ENCODE measurements at regions not wholly inside any gene's neighbourhood (a gene's known extent, or its start where the extent isn't known, plus 50 kb on each side); places are given as distances from the start of the nearest gene placed in this dataset.
"Not testable (repeated sequence)": the region's sequence is repeated elsewhere in the genome, so short reads cannot be mapped to it uniquely, and the experiment has no call there.

GRCh38 chr2:192536922-192537624 lies 342.3 kb upstream of the TMEFF2 start:
- ATAC-seq, result no peak
- Mint-ChIP-seq H3K27me3 (no peaks in the 10 kb centered on the region), H3K27ac (no peak overlapping the region), H3K4me3 (no peak overlapping the region), H3K4me1 (no peaks in the 10 kb centered on the region), H3K36me3 (ENCODE audit: low read depth) (no peaks in the 10 kb centered on the region)
- DNase-seq, result no peak
- no peaks in the 10 kb centered on the region for H3K9me3 ChIP-seq (ENCODE audit: control insufficient read depth, low read length, poor library complexity, severe bottlenecking)

- H3K4me3 Mint-ChIP-seq, result no peak overlapping the region
- no peaks in the 10 kb centered on the region for H3K9me3 ChIP-seq (ENCODE audit: control insufficient read depth, low read length, poor library complexity, severe bottlenecking)
- no peak for ATAC-seq
- no peaks in the 10 kb centered on the region for H3K4me1 Mint-ChIP-seq
- no peak for DNase-seq
- H3K27me3 Mint-ChIP-seq, result no peaks in the 10 kb centered on the region
- H3K36me3 Mint-ChIP-seq (ENCODE audit: low read depth), result no peaks in the 10 kb centered on the region
- H3K27ac Mint-ChIP-seq, result no peak overlapping the region
Measured at GRCh38 chr2:192535956-192536921, 341.5 kb upstream of the TMEFF2 start.

DNA sequence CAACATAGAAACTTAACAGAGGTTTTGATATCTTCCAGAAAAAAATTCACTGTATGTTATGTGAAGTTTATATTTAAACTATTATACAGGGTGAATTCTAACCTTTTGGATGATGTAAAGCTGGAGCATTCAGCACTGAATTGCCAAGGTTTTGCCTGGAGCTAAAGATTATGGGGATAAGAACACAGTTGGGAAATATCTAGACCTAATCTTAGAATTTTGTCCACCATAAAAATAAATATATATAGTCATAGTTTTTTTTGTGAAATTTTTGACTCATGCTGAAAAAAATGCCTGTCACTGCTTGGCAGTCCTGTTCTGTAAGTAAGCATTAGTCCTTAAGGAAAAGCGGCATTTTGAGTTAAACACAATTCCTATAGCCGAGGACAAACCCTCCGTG lies 339.3 kb upstream of the TMEFF2 start:
- no peaks in the 10 kb centered on the region for H3K36me3 Mint-ChIP-seq (ENCODE audit: low read depth)
- no peaks in the 10 kb centered on the region for H3K9me3 ChIP-seq (ENCODE audit: control insufficient read depth, low read length, poor library complexity, severe bottlenecking)
- ATAC-seq (no peak), DNase-seq (no peak)
- no peaks in the 10 kb centered on the region for H3K27me3 Mint-ChIP-seq
- H3K4me1 Mint-ChIP-seq, result no peaks in the 10 kb centered on the region
- no peak overlapping the region for H3K27ac Mint-ChIP-seq
- H3K4me3 Mint-ChIP-seq, result no peak overlapping the region

GRCh38 chr2:192524642-192525251 lies 330.0 kb upstream of the TMEFF2 start:
- not testable (repeated sequence) for H3K27ac Mint-ChIP-seq; DNase-seq; H3K36me3 Mint-ChIP-seq (ENCODE audit: low read depth); H3K9me3 ChIP-seq (ENCODE audit: control insufficient read depth, low read length, poor library complexity, severe bottlenecking); H3K4me3 Mint-ChIP-seq; H3K4me1 Mint-ChIP-seq; H3K27me3 Mint-ChIP-seq; ATAC-seq

GRCh38 chr2:192524214-192524613 lies 329.5 kb upstream of the TMEFF2 start:
- H3K27me3 Mint-ChIP-seq; H3K4me3 Mint-ChIP-seq; H3K36me3 Mint-ChIP-seq (ENCODE audit: low read depth); H3K27ac Mint-ChIP-seq; H3K4me1 Mint-ChIP-seq; ATAC-seq; H3K9me3 ChIP-seq (ENCODE audit: control insufficient read depth, low read length, poor library complexity, severe bottlenecking); DNase-seq: not testable (repeated sequence)

- DNase-seq (no peak), ATAC-seq (no peak)
- H3K27ac Mint-ChIP-seq, result no peak overlapping the region
- no peaks in the 10 kb centered on the region for H3K4me1 Mint-ChIP-seq
- no peak overlapping the region for H3K4me3 Mint-ChIP-seq
- no peaks in the 10 kb centered on the region for H3K9me3 ChIP-seq (ENCODE audit: control insufficient read depth, low read length, poor library complexity, severe bottlenecking)
- H3K27me3 Mint-ChIP-seq, result no peaks in the 10 kb centered on the region
- H3K36me3 Mint-ChIP-seq (ENCODE audit: low read depth), result no peaks in the 10 kb centered on the region
Measured at GRCh38 chr2:192515937-192516336, 321.2 kb upstream of the TMEFF2 start.

DNA sequence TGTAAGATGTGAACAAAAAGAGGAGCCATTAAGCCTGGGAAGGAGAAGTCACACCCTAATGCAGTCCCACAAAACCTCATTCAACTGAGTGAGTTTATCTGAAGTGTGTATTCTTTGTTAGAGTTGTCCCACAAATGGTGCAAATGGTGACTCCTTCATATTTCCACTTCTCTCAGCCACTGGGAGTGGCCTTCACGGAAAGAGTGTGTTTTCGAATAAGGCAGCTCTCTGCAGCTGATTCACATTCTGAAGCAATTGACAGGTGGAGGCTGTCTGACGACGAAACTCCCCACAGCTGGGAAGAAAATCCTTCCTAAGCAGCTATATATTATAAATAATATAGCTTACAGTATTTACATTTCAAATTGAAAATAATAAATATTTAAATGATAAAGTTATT lies 318.8 kb upstream of the TMEFF2 start:
- H3K27ac Mint-ChIP-seq, result no peak overlapping the region
- H3K4me3 Mint-ChIP-seq, result no peak overlapping the region
- no peaks in the 10 kb centered on the region for H3K4me1 Mint-ChIP-seq
- ATAC-seq (no peak), DNase-seq (no peak)
- no peaks in the 10 kb centered on the region for H3K27me3 Mint-ChIP-seq
- no peaks in the 10 kb centered on the region for H3K36me3 Mint-ChIP-seq (ENCODE audit: low read depth)
- no peaks in the 10 kb centered on the region for H3K9me3 ChIP-seq (ENCODE audit: control insufficient read depth, low read length, poor library complexity, severe bottlenecking)

DNA sequence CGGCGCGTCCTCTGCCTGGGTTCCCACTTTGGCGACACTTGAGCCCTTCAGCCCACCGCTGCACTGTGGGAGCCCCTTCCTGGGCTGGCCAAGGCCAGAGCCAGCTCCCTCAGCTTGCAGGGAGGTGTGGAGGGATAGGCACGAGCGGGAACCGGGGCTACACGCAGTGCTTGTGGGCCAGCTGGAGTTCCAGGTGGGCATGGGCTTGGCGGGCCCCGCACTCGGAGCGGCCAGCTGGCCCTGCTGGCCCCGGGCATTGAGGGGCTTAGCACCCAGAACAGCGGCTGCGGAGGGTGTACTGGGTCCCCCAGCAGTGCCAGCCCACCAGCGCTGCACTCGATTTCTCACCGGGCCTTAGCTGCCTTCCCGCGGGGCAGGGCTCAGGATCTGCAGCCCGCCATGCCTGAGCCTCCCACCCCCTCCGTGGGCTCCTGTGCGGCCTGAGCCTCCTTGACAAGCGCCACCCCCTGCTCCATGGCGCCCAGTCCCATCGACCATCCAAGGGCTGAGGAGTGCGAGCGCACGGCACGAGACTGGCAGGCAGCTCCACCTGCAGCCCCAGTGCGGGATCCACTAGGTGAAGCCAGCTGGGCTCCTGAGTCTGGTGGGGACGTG lies 313.2 kb upstream of the TMEFF2 start:
- H3K36me3 Mint-ChIP-seq (ENCODE audit: low read depth); H3K4me3 Mint-ChIP-seq; H3K27ac Mint-ChIP-seq; DNase-seq; ATAC-seq; H3K4me1 Mint-ChIP-seq; H3K27me3 Mint-ChIP-seq; H3K9me3 ChIP-seq (ENCODE audit: control insufficient read depth, low read length, poor library complexity, severe bottlenecking): not testable (repeated sequence)

DNA sequence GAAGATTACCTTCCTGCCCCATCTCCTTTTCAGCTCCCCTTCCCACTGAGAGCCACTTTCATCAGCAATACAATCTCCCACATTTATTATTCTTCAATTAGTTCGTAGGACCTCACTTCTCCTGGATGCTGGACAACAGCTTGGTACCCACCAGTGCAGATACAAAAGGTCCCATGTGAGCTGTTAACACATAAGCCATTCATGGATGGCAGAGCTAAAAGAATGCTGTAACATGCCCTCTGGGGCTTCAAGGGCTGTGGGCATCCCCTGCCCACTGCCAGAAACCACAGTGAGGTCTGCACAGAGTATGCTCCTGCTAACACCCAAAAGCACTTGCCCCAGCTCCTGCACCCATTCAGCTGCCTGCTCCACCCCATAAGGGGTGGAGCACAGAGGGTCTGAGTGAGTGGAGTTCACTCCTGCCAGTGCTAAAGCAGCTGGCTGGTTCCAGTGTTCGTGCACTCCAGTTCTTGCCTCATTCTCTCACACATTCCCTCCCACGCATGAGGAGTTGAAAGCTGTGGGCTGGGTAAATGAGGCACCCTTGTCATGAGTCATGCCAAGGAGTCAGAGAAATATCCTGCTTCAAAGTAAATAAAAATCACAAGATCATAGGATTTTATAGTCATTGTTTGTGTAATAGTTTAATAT lies 305.9 kb upstream of the TMEFF2 start:
- Mint-ChIP-seq H3K27ac (no peak overlapping the region), H3K27me3 (no peaks in the 10 kb centered on the region), H3K36me3 (ENCODE audit: low read depth) (no peaks in the 10 kb centered on the region), H3K4me3 (no peak overlapping the region), H3K4me1 (no peaks in the 10 kb centered on the region)
- H3K9me3 ChIP-seq (ENCODE audit: control insufficient read depth, low read length, poor library complexity, severe bottlenecking), result no peaks in the 10 kb centered on the region
- ATAC-seq (no peak), DNase-seq (no peak)

GRCh38 chr2:192499476-192499875 lies 304.7 kb upstream of the TMEFF2 start:
- ATAC-seq (no peak), DNase-seq (no peak)
- H3K36me3 Mint-ChIP-seq (ENCODE audit: low read depth), result no peaks in the 10 kb centered on the region
- H3K27me3 Mint-ChIP-seq, result no peaks in the 10 kb centered on the region
- no peak overlapping the region for H3K4me3 Mint-ChIP-seq
- no peaks in the 10 kb centered on the region for H3K4me1 Mint-ChIP-seq
- no peaks in the 10 kb centered on the region for H3K9me3 ChIP-seq (ENCODE audit: control insufficient read depth, low read length, poor library complexity, severe bottlenecking)
- no peak overlapping the region for H3K27ac Mint-ChIP-seq

- H3K27me3 Mint-ChIP-seq, result no peaks in the 10 kb centered on the region
- H3K36me3 Mint-ChIP-seq (ENCODE audit: low read depth), result no peaks in the 10 kb centered on the region
- ATAC-seq, result no peak
- DNase-seq, result no peak
- no peaks in the 10 kb centered on the region for H3K9me3 ChIP-seq (ENCODE audit: control insufficient read depth, low read length, poor library complexity, severe bottlenecking)
- H3K4me3 Mint-ChIP-seq, result no peak overlapping the region
- H3K4me1 Mint-ChIP-seq, result no peaks in the 10 kb centered on the region
- no peak overlapping the region for H3K27ac Mint-ChIP-seq
Measured at GRCh38 chr2:192498747-192499146, 304.0 kb upstream of the TMEFF2 start.

DNA sequence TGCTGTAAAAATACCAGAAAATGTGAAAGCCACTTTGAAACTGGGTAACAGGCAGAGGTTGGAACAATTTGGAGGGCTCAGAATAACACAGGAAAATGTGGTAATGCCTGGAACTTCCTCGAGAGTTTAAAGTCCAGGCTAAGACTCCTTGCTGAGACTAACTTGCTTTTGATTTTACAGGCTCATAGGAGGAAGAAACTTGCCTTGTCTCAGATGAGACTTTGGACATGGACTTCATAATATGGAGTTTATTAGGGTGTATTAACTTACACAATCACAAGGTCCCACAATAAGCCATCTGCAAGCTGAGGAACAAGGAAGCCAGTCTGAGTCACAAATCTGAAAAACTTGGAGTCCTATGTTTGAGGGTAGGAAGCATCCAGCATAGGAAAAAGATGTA lies 293.4 kb upstream of the TMEFF2 start:
- not testable (repeated sequence) for H3K36me3 Mint-ChIP-seq (ENCODE audit: low read depth); ATAC-seq; H3K4me1 Mint-ChIP-seq; DNase-seq; H3K27ac Mint-ChIP-seq; H3K9me3 ChIP-seq (ENCODE audit: control insufficient read depth, low read length, poor library complexity, severe bottlenecking); H3K4me3 Mint-ChIP-seq; H3K27me3 Mint-ChIP-seq

GRCh38 chr2:192487636-192488035 lies 292.9 kb upstream of the TMEFF2 start:
- Mint-ChIP-seq H3K4me1 (no peaks in the 10 kb centered on the region), H3K36me3 (ENCODE audit: low read depth) (no peaks in the 10 kb centered on the region), H3K4me3 (no peak overlapping the region), H3K27ac (no peak overlapping the region), H3K27me3 (no peaks in the 10 kb centered on the region)
- DNase-seq (no peak), ATAC-seq (no peak)
- no peaks in the 10 kb centered on the region for H3K9me3 ChIP-seq (ENCODE audit: control insufficient read depth, low read length, poor library complexity, severe bottlenecking)
